ENCODE measurements at regions not wholly inside any gene's neighbourhood (a gene's known extent, or its start where the extent isn't known, plus 50 kb on each side); places are given as distances from the start of the nearest gene placed in this dataset.

- TF ChIP-seq CTCF (IDR thresholded peaks at IDR 0.05) (no peak), POLR2A (IDR thresholded peaks at IDR 0.05) (no peak)
Measured at GRCh38 chr5:127213231-127213630, 77.4 kb upstream of the MEGF10 start.

All from Peyer's patch (tissue), 4 donors.